ENCODE measurements at regions not wholly inside any gene's neighbourhood (a gene's known extent, or its start where the extent isn't known, plus 50 kb on each side); places are given as distances from the start of the nearest gene placed in this dataset.

DNA sequence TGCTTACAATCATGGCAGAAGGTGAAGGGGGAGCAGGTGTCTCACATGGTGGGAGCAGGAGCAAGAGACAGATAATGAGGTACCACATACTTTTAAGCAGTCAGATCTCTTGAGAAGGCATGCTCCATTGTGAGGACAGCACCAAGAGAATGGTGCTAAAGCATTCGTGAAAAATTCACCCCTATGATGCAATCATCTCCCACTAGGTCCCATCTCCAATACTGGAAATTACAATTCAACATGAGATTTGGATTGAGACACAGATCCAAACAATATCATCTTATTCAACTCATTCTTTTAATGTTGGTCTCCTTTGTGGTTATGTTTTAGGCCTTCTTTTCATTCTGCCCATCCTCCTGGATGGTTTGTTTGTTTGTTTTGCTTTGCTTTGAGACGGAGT is 54.1 kb upstream of the PDLIM5 start:
- H2AK5ac ChIP-seq (ENCODE audit: low read depth, low read length), result no peak overlapping the region
- H3K79me2 ChIP-seq (ENCODE audit: control insufficient read depth in 1 of 2, insufficient read depth in 2 of 2, low read length in 2 of 2), result no peaks in the 10 kb centered on the region
- no peak overlapping the region for H4K8ac ChIP-seq (ENCODE audit: extremely low read depth, insufficient read depth, low read length)
- no peak overlapping the region for H4K5ac ChIP-seq (ENCODE audit: insufficient read length, low read depth, low read length)
- no peak overlapping the region for H3K14ac ChIP-seq (ENCODE audit: insufficient read length)
- no peaks in the 10 kb centered on the region for H3K27me3 ChIP-seq (replicated peaks in 1 of 4; ENCODE audit: control insufficient read depth in 3 of 4, extremely low read depth in 1 of 4, insufficient read depth in 3 of 4, low read length in 3 of 4)
- DNase-seq (ENCODE audit: low read depth in 1 of 2, low spot score in 2 of 2) (no peak), FAIRE-seq (no peak)
- H3K23me2 ChIP-seq (ENCODE audit: low read depth, low read length), result no peaks in the 10 kb centered on the region
- no peaks in the 10 kb centered on the region for H3K4me1 ChIP-seq (replicated peaks in 1 of 4; ENCODE audit: control insufficient read depth in 3 of 4, insufficient read depth in 4 of 4, low read length in 3 of 4)
- H2BK120ac ChIP-seq (replicated peaks; ENCODE audit: low read depth, low read length), result no peak overlapping the region
- no peak overlapping the region for H3K4me3 ChIP-seq (ENCODE audit: extremely low read depth in 1 of 4, insufficient read depth in 2 of 4, low read depth in 3 of 4, low read length in 4 of 4)
- H2BK20ac ChIP-seq (ENCODE audit: low read length), result no peak overlapping the region
- no peak overlapping the region for H3K9ac ChIP-seq (replicated peaks in 1 of 4; ENCODE audit: extremely low read depth in 1 of 4, low read depth in 3 of 4, low read length in 3 of 4)
- CTCF ChIA-PET (ENCODE audit: partially characterized antibody), result interaction anchor here (0.7 to 2.3 kb wide), 4 partner anchors 8 to 53 kb away, joined by 3 to 7 read pairs (median 3); no protein-coding TSS in a partner anchor
- H2BK15ac ChIP-seq (ENCODE audit: low read length), result 0 out of 2 replicates have a peak overlapping the region, but pooled peaks have one; percentile 32
- no peak overlapping the region for H3K4ac ChIP-seq (replicated peaks; ENCODE audit: insufficient read length, low read depth, low read length)
- H2BK12ac ChIP-seq (ENCODE audit: low read depth, low read length), result no peak overlapping the region
- no peak overlapping the region for H3K56ac ChIP-seq (replicated peaks; ENCODE audit: insufficient read length, low read depth, low read length)
- H2AFZ ChIP-seq (ENCODE audit: low read length), result no peak overlapping the region
- no peaks in the 10 kb centered on the region; a peak in 1 of 4 replicates for H3K9me3 ChIP-seq (ENCODE audit: insufficient read depth in 2 of 2, low read depth in 1 of 2, low read length in 1 of 2)
- H3K23ac ChIP-seq (ENCODE audit: insufficient read length), result no peak overlapping the region
- TF ChIP-seq, protein P1, sequence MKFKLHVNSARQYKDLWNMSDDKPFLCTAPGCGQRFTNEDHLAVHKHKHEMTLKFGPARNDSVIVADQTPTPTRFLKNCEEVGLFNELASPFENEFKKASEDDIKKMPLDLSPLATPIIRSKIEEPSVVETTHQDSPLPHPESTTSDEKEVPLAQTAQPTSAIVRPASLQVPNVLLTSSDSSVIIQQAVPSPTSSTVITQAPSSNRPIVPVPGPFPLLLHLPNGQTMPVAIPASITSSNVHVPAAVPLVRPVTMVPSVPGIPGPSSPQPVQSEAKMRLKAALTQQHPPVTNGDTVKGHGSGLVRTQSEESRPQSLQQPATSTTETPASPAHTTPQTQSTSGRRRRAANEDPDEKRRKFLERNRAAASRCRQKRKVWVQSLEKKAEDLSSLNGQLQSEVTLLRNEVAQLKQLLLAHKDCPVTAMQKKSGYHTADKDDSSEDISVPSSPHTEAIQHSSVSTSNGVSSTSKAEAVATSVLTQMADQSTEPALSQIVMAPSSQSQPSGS (IDR thresholded peaks at IDR 0.05; ENCODE audit: low read length), result no peak
- TF ChIP-seq HDAC6 (IDR thresholded peaks at IDR 0.05; ENCODE audit: low read depth, low read length) (no peak), ASH2L (IDR thresholded peaks at IDR 0.05; ENCODE audit: low read length) (no peak), CBX5 (IDR thresholded peaks at IDR 0.05; ENCODE audit: low read depth, low read length) (no peak), FOSL1 (IDR thresholded peaks at IDR 0.05; ENCODE audit: insufficient read depth, low read depth, low read length) (no peak), TBP (IDR thresholded peaks at IDR 0.05; ENCODE audit: low read depth, low read length) (no peak), SP2 (IDR thresholded peaks at IDR 0.05; ENCODE audit: low read length) (no peak), ZNF274 (IDR thresholded peaks at IDR 0.05; ENCODE audit: borderline replicate concordance, extremely low read depth, low read length) (no peak), NRF1 (IDR thresholded peaks at IDR 0.05; ENCODE audit: low read depth, low read length) (no peak)
- H3K36me3 ChIP-seq (ENCODE audit: control insufficient read depth in 2 of 4, insufficient read depth in 4 of 4, low read length in 3 of 4), result no peaks in the 10 kb centered on the region
- H3K4me2 ChIP-seq (ENCODE audit: insufficient read depth in 1 of 2, low read depth in 2 of 2, low read length in 2 of 2), result no peak overlapping the region
- 83% methylated on average over 2 of the region's 2 CpGs; no CpG with 5 or more reads in 1 of the 2 experiments for WGBS, 2 experiments (ENCODE audit: extremely low coverage in 1 of 2, insufficient coverage in 1 of 2, insufficient read length in 1 of 2, insufficient replicate concordance in 2 of 2, low coverage in 1 of 2, low lambda C conversion rate in 2 of 2, missing lambda C conversion rate in 1 of 2)
- no peaks in the 10 kb centered on the region for H4K20me1 ChIP-seq (replicated peaks in 1 of 2; ENCODE audit: control insufficient read depth in 1 of 2, insufficient read depth in 2 of 2, low read length in 2 of 2)
- H3K27ac ChIP-seq (ENCODE audit: low read depth, low read length), result no peak overlapping the region
- no peak overlapping the region for H4K91ac ChIP-seq (replicated peaks; ENCODE audit: insufficient read length, low read length)
- POLR2A ChIA-PET (ENCODE audit: partially characterized antibody), result no interaction called here
- H2BK5ac ChIP-seq (ENCODE audit: low read depth, low read length), result no peak overlapping the region
- no peak overlapping the region for H3K18ac ChIP-seq (ENCODE audit: extremely low read depth, low read length)
- H3K79me1 ChIP-seq (ENCODE audit: low read depth, low read length), result no peaks in the 10 kb centered on the region

Measured in H1 (cell line).